ENCODE measurements at regions not wholly inside any gene's neighbourhood (a gene's known extent, or its start where the extent isn't known, plus 50 kb on each side); places are given as distances from the start of the nearest gene placed in this dataset.

DNA sequence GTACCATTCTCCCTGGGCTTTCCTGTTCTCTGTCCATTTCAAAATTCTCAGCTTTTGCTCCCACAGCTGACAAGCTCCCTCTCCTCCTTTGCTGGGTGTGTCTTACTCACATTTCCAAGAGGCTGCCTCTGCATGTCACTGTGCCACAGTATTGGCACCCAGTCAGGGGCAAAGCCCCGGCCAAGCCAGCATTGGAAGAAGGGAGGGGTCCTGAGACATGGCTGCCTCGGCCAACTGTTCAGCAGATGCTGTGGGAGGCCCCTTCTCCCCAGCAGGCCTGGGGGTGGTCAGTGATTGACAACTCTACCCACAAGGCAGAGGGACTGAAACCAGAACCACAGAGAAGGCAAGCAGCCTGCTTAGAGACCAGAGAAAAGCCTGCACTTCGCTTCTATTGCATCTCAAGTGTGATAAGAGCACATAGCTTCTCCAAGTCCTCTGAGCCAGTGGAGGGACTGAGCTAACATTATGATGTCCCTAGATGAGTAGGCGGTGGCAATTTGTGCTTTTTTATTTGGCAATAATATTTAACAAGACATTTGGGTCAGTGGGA lies 294.1 kb downstream of the SIPA1L2 start:
- no peak for TF ChIP-seq EZH2 (IDR thresholded peaks at IDR 0.05; ENCODE audit: low read length)
- TF ChIP-seq, protein P1, sequence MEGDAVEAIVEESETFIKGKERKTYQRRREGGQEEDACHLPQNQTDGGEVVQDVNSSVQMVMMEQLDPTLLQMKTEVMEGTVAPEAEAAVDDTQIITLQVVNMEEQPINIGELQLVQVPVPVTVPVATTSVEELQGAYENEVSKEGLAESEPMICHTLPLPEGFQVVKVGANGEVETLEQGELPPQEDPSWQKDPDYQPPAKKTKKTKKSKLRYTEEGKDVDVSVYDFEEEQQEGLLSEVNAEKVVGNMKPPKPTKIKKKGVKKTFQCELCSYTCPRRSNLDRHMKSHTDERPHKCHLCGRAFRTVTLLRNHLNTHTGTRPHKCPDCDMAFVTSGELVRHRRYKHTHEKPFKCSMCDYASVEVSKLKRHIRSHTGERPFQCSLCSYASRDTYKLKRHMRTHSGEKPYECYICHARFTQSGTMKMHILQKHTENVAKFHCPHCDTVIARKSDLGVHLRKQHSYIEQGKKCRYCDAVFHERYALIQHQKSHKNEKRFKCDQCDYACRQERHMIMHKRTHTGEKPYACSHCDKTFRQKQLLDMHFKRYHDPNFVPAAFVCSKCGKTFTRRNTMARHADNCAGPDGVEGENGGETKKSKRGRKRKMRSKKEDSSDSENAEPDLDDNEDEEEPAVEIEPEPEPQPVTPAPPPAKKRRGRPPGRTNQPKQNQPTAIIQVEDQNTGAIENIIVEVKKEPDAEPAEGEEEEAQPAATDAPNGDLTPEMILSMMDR (optimal IDR thresholded peaks at IDR 0.05 in 1 of 3, IDR thresholded peaks at IDR 0.05 in 1 of 3, conservative IDR thresholded peaks at IDR 0.05 in 1 of 3; ENCODE audit: extremely low read depth in 1 of 3, insufficient read depth in 2 of 3, low read length in 3 of 3), result no peak

Data from keratinocyte (primary cell).